NB4 (cell line): ENCODE measurements at regions not wholly inside any gene's neighbourhood (a gene's known extent, or its start where the extent isn't known, plus 50 kb on each side); places are given as distances from the start of the nearest gene placed in this dataset.

Source experiments
- CTCF ChIP-seq: IDR thresholded peaks from one replicate; pipeline ENCODE4 v1.5.1; 2012; ENCODE audit warnings: low read depth, low read length
- TF ChIP-seq, protein P1 (sequence below): IDR thresholded peaks from 2 replicates; pipeline ENCODE4 v1.6.1; 2011; ENCODE audit warnings: low read depth, low read length

DNA sequence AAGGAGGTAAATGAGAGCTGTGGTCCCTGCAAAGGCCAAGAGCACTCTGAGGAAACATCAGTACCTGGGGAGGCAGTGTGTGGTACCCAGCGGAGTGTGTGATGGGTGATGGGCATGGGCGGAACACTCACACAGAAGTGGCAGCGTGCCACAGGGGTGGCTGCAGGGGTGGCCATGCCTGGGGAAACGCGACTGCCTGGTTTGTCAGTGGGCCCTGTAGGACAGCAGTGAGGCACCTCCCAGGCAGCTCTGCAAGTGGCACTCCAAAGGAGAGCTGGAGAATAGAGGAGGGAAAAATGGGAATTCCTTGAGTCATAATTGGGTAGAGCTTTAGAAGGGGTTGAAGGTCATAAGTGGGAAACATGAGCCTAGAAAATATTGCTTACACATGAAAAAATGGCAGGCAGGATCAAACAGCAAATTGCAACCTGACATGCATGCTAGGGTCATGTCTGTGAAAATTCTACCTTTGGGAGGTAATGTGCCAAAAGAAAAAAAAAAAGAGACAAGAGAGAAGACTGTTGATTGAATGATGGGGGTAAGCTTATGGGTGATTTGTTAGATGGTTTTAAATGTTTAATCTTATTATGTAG, 138.4 kb downstream of the RPLP1 start:
- TF ChIP-seq CTCF: no peak
- TF ChIP-seq, protein P1, sequence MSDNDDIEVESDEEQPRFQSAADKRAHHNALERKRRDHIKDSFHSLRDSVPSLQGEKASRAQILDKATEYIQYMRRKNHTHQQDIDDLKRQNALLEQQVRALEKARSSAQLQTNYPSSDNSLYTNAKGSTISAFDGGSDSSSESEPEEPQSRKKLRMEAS: no peak
